ENCODE measurements at regions not wholly inside any gene's neighbourhood (a gene's known extent, or its start where the extent isn't known, plus 50 kb on each side); places are given as distances from the start of the nearest gene placed in this dataset.

GRCh38 chr16:48008011-48008525, 147.7 kb downstream of the ABCC12 start:
- DNase-seq (ENCODE audit: low read depth, low spot score): no peak
- peaks cover 3% of the 10 kb centered on the region for H3K4me1 ChIP-seq (ENCODE audit: insufficient read depth, insufficient read length)
- TF ChIP-seq YY1 (IDR thresholded peaks at IDR 0.05; ENCODE audit: insufficient read depth, insufficient read length): no peak
- TF ChIP-seq ZNF274 (IDR thresholded peaks at IDR 0.05; ENCODE audit: low read depth, low read length): no peak
- TF ChIP-seq SUZ12 (IDR thresholded peaks at IDR 0.05; ENCODE audit: extremely low read depth, insufficient read depth, insufficient read length): no peak

GRCh38 chr16:48004141-48004695, 151.6 kb downstream of the ABCC12 start:
- no peak overlapping the region for H3K9ac ChIP-seq (ENCODE audit: insufficient read length, low read depth)
- no peak for DNase-seq (ENCODE audit: low read depth, low spot score)
- H3K4me3 ChIP-seq (ENCODE audit: insufficient read length, low read depth): no peak overlapping the region
- no peaks in the 10 kb centered on the region for H3K27me3 ChIP-seq (ENCODE audit: insufficient read depth, insufficient read length)
- no peaks in the 10 kb centered on the region for H3K36me3 ChIP-seq (ENCODE audit: insufficient read depth, insufficient read length, low read length)
- H3K9me3 ChIP-seq (ENCODE audit: insufficient read depth, low read length): peaks cover 14% of the 10 kb centered on the region; the same call in 1 of the 2 replicates
- TF ChIP-seq ZNF274 (IDR thresholded peaks at IDR 0.05; ENCODE audit: low read depth, low read length) (no peak), YY1 (IDR thresholded peaks at IDR 0.05; ENCODE audit: insufficient read depth, insufficient read length) (no peak), SUZ12 (IDR thresholded peaks at IDR 0.05; ENCODE audit: extremely low read depth, insufficient read depth, insufficient read length) (no peak)
- no peaks in the 10 kb centered on the region for H3K4me1 ChIP-seq (ENCODE audit: insufficient read depth, insufficient read length)

More at GRCh38 chr16:48008011-48008525, 147.7 kb downstream of the ABCC12 start:
- Histone ChIP-seq H3K36me3 (ENCODE audit: insufficient read depth, insufficient read length, low read length) (no peaks in the 10 kb centered on the region), H3K9me3 (ENCODE audit: insufficient read depth, low read length) (0 out of 2 replicates have a peak, but pooled peaks cover 7% of the 10 kb centered on the region), H3K9ac (ENCODE audit: insufficient read length, low read depth) (no peak overlapping the region), H3K27me3 (ENCODE audit: insufficient read depth, insufficient read length) (no peaks in the 10 kb centered on the region), H3K4me3 (ENCODE audit: insufficient read length, low read depth) (no peak overlapping the region)

- peak; percentile 32 for DNase-seq (ENCODE audit: low read depth, low spot score)
- no peaks in the 10 kb centered on the region for H3K27me3 ChIP-seq (ENCODE audit: insufficient read depth, insufficient read length)
- H3K4me3 ChIP-seq (ENCODE audit: insufficient read length, low read depth): no peak overlapping the region
- TF ChIP-seq ZNF274 (IDR thresholded peaks at IDR 0.05; ENCODE audit: low read depth, low read length) (no peak), YY1 (IDR thresholded peaks at IDR 0.05; ENCODE audit: insufficient read depth, insufficient read length) (no peak), SUZ12 (IDR thresholded peaks at IDR 0.05; ENCODE audit: extremely low read depth, insufficient read depth, insufficient read length) (no peak)
- H3K36me3 ChIP-seq (ENCODE audit: insufficient read depth, insufficient read length, low read length): no peaks in the 10 kb centered on the region
- H3K9me3 ChIP-seq (ENCODE audit: insufficient read depth, low read length): peaks cover 14% of the 10 kb centered on the region; the same call in 1 of the 2 replicates
- H3K9ac ChIP-seq (ENCODE audit: insufficient read length, low read depth): no peak overlapping the region
- no peaks in the 10 kb centered on the region for H3K4me1 ChIP-seq (ENCODE audit: insufficient read depth, insufficient read length)
Measured at GRCh38 chr16:48003206-48003907, 152.4 kb downstream of the ABCC12 start.

GRCh38 chr16:48001324-48001895, 154.4 kb downstream of the ABCC12 start:
- Histone ChIP-seq H3K27me3 (ENCODE audit: insufficient read depth, insufficient read length) (no peaks in the 10 kb centered on the region), H3K9me3 (ENCODE audit: insufficient read depth, low read length) (peaks cover 10% of the 10 kb centered on the region; the same call in 1 of the 2 replicates)
- no peak for DNase-seq (ENCODE audit: low read depth, low spot score)

GRCh38 chr16:48000622-48001021, 155.2 kb downstream of the ABCC12 start:
- H3K9ac ChIP-seq (ENCODE audit: insufficient read length, low read depth): no peak overlapping the region

More at GRCh38 chr16:48001324-48001895, 154.4 kb downstream of the ABCC12 start:
- Histone ChIP-seq H3K4me1 (ENCODE audit: insufficient read depth, insufficient read length) (no peaks in the 10 kb centered on the region), H3K9ac (ENCODE audit: insufficient read length, low read depth) (no peak overlapping the region), H3K36me3 (ENCODE audit: insufficient read depth, insufficient read length, low read length) (no peaks in the 10 kb centered on the region), H3K4me3 (ENCODE audit: insufficient read length, low read depth) (no peak overlapping the region)
- no peak for TF ChIP-seq SUZ12 (IDR thresholded peaks at IDR 0.05; ENCODE audit: extremely low read depth, insufficient read depth, insufficient read length)
- TF ChIP-seq ZNF274 (IDR thresholded peaks at IDR 0.05; ENCODE audit: low read depth, low read length): no peak
- TF ChIP-seq YY1 (IDR thresholded peaks at IDR 0.05; ENCODE audit: insufficient read depth, insufficient read length): no peak

GRCh38 chr16:47999595-47999994, 156.2 kb downstream of the ABCC12 start:
- no peak overlapping the region for H3K9ac ChIP-seq (ENCODE audit: insufficient read length, low read depth)
- H3K9me3 ChIP-seq (ENCODE audit: insufficient read depth, low read length): peaks cover 7% of the 10 kb centered on the region; the same call in 1 of the 2 replicates
- DNase-seq (ENCODE audit: low read depth, low spot score): no peak
- no peak overlapping the region for H3K4me3 ChIP-seq (ENCODE audit: insufficient read length, low read depth)
- TF ChIP-seq ZNF274 (IDR thresholded peaks at IDR 0.05; ENCODE audit: low read depth, low read length): no peak
- TF ChIP-seq YY1 (IDR thresholded peaks at IDR 0.05; ENCODE audit: insufficient read depth, insufficient read length): no peak
- TF ChIP-seq SUZ12 (IDR thresholded peaks at IDR 0.05; ENCODE audit: extremely low read depth, insufficient read depth, insufficient read length): no peak
- no peaks in the 10 kb centered on the region for H3K4me1 ChIP-seq (ENCODE audit: insufficient read depth, insufficient read length)
- H3K27me3 ChIP-seq (ENCODE audit: insufficient read depth, insufficient read length): no peaks in the 10 kb centered on the region
- no peaks in the 10 kb centered on the region for H3K36me3 ChIP-seq (ENCODE audit: insufficient read depth, insufficient read length, low read length)

More at GRCh38 chr16:48000622-48001021, 155.2 kb downstream of the ABCC12 start:
- Histone ChIP-seq H3K4me3 (ENCODE audit: insufficient read length, low read depth) (no peak overlapping the region), H3K4me1 (ENCODE audit: insufficient read depth, insufficient read length) (no peaks in the 10 kb centered on the region), H3K27me3 (ENCODE audit: insufficient read depth, insufficient read length) (no peaks in the 10 kb centered on the region), H3K36me3 (ENCODE audit: insufficient read depth, insufficient read length, low read length) (no peaks in the 10 kb centered on the region), H3K9me3 (ENCODE audit: insufficient read depth, low read length) (peaks cover 7% of the 10 kb centered on the region; the same call in 1 of the 2 replicates)
- TF ChIP-seq ZNF274 (IDR thresholded peaks at IDR 0.05; ENCODE audit: low read depth, low read length): no peak
- TF ChIP-seq SUZ12 (IDR thresholded peaks at IDR 0.05; ENCODE audit: extremely low read depth, insufficient read depth, insufficient read length): no peak
- no peak for TF ChIP-seq YY1 (IDR thresholded peaks at IDR 0.05; ENCODE audit: insufficient read depth, insufficient read length)
- DNase-seq (ENCODE audit: low read depth, low spot score): no peak

GRCh38 chr16:47995354-47995753, 160.4 kb downstream of the ABCC12 start:
- peaks cover 8% of the 10 kb centered on the region for H3K9me3 ChIP-seq (ENCODE audit: insufficient read depth, low read length)
- TF ChIP-seq YY1 (IDR thresholded peaks at IDR 0.05; ENCODE audit: insufficient read depth, insufficient read length): no peak
- H3K27me3 ChIP-seq (ENCODE audit: insufficient read depth, insufficient read length): no peaks in the 10 kb centered on the region
- H3K9ac ChIP-seq (ENCODE audit: insufficient read length, low read depth): no peak overlapping the region
- no peaks in the 10 kb centered on the region for H3K4me1 ChIP-seq (ENCODE audit: insufficient read depth, insufficient read length)
- H3K36me3 ChIP-seq (ENCODE audit: insufficient read depth, insufficient read length, low read length): no peaks in the 10 kb centered on the region
- no peak overlapping the region for H3K4me3 ChIP-seq (ENCODE audit: insufficient read length, low read depth)
- no peak for DNase-seq (ENCODE audit: low read depth, low spot score)

All from NT2/D1 (cell line).